Panc1 (cell line): ENCODE measurements at regions not wholly inside any gene's neighbourhood (a gene's known extent, or its start where the extent isn't known, plus 50 kb on each side); places are given as distances from the start of the nearest gene placed in this dataset.

Source experiments
- ATAC-seq: fragments of 200-7000 bp; cut with Tn5 transposase; 2 replicates; pipeline ENCODE4 v1.9.1; 2020; ENCODE audit warnings: mild to moderate bottlenecking, moderate library complexity
- BruUV-seq: library from RNA; stranded (reverse); fragments of 400-500 nt; replicated peaks from 2 replicates; lab custom pipeline; 2021; lab: Mats Ljungman, UMichigan
- CTCF ChIA-PET: fragments of 300-600 bp; sonication (Branson Sonifier 250); formaldehyde crosslinking; loops from one replicate; lab custom pipeline; 2022; ENCODE audit warnings: antibody characterized with exemption; lab: Charles Lee
- POLR2A ChIA-PET: fragments of 300-600 bp; sonication (Branson Sonifier 250); formaldehyde crosslinking; loops from one replicate; lab custom pipeline; 2022; ENCODE audit warnings: antibody characterized with exemption; lab: Charles Lee
- DNase-seq: peaks from one replicate; pipeline ENCODE4 v3.0.0-alpha.2; 2010; ENCODE audit warnings: low read depth, low spot score
- H3K27ac ChIP-seq: 2 replicates; pipeline ENCODE4 v1.5.1; 2011; ENCODE audit warnings: mild to moderate bottlenecking, low read length, inconsistent platforms
- H3K27me3 ChIP-seq: fragments of 200-500 bp; sonication (Bioruptor generic); 2 replicates; pipeline ENCODE4 v1.6.0; 2014; ENCODE audit warnings: low read length, inconsistent platforms; ENCODE audit not compliant: control insufficient read depth, insufficient read depth
- H3K36me3 ChIP-seq: fragments of 200-500 bp; sonication (Bioruptor generic); 2 replicates; pipeline ENCODE4 v1.5.1; 2014; ENCODE audit warnings: inconsistent platforms, mild to moderate bottlenecking, low read length, moderate library complexity; ENCODE audit not compliant: control insufficient read depth, insufficient read depth
- H3K4me1 ChIP-seq: 2 replicates; pipeline ENCODE4 v1.5.1; 2011; ENCODE audit warnings: inconsistent platforms, mild to moderate bottlenecking, low read length, moderate library complexity; ENCODE audit not compliant: control insufficient read depth, insufficient read depth
- H3K4me3 ChIP-seq, 2 experiments: 2 replicates each; pipeline ENCODE4 v1.5.1; 2011 to 2012; ENCODE audit warnings: low read depth in 2 of 2, low read length in 2 of 2, mild to moderate bottlenecking in 2 of 2, inconsistent platforms in 1 of 2, moderate library complexity in 1 of 2
- H3K9me3 ChIP-seq: fragments of 200-500 bp; sonication (Bioruptor generic); 2 replicates; pipeline ENCODE4 v1.5.1; 2014; ENCODE audit warnings: low read depth, mild to moderate bottlenecking, inconsistent platforms, low read length, moderate library complexity; ENCODE audit not compliant: control insufficient read depth, insufficient read depth
- POLR2AphosphoS5 ChIP-seq: IDR thresholded peaks from 2 replicates; pipeline ENCODE4 v1.6.1; 2012; ENCODE audit warnings: mild to moderate bottlenecking, low read depth, low read length, moderate library complexity
- SIN3A ChIP-seq: IDR thresholded peaks from 2 replicates; pipeline ENCODE4 v1.6.1; 2012; ENCODE audit warnings: low read depth, mild to moderate bottlenecking, low read length, moderate library complexity, borderline replicate concordance; ENCODE audit not compliant: insufficient read depth
- TCF7L2 ChIP-seq: IDR thresholded peaks from 2 replicates; pipeline ENCODE4 v1.6.1; 2011; ENCODE audit warnings: mild to moderate bottlenecking, low read depth, low read length, inconsistent platforms
- in situ Hi-C: cut with HindIII; loops from 2 replicates; pipeline ENCODE4 v1.10.0; 2016; ENCODE audit warnings: low sequenced_read_pairs, low pct_unique_long_range_greater_than_20kb
- intact Hi-C: fragments of 100-400 bp; cut with micrococcal nuclease; formaldehyde crosslinking; loops from one replicate; pipeline ENCODE4 v1.10.0; 2022; ENCODE audit not compliant: unreplicated experiment
- TF ChIP-seq, protein P1 (sequence below), 2 experiments: IDR thresholded peaks; 2 replicates each; pipeline ENCODE4 v1.6.1; 2011 to 2012; ENCODE audit warnings: low read depth in 2 of 2, control low read depth in 1 of 2, low read length in 1 of 2, mild to moderate bottlenecking in 1 of 2, moderate library complexity in 1 of 2; ENCODE audit not compliant: insufficient read depth in 1 of 2
- TF ChIP-seq, protein P2 (sequence below): fragments of 450-650 bp; IDR thresholded peaks from 2 replicates; pipeline ENCODE4 v1.5.1; 2017; ENCODE audit warnings: mild to moderate bottlenecking

DNA sequence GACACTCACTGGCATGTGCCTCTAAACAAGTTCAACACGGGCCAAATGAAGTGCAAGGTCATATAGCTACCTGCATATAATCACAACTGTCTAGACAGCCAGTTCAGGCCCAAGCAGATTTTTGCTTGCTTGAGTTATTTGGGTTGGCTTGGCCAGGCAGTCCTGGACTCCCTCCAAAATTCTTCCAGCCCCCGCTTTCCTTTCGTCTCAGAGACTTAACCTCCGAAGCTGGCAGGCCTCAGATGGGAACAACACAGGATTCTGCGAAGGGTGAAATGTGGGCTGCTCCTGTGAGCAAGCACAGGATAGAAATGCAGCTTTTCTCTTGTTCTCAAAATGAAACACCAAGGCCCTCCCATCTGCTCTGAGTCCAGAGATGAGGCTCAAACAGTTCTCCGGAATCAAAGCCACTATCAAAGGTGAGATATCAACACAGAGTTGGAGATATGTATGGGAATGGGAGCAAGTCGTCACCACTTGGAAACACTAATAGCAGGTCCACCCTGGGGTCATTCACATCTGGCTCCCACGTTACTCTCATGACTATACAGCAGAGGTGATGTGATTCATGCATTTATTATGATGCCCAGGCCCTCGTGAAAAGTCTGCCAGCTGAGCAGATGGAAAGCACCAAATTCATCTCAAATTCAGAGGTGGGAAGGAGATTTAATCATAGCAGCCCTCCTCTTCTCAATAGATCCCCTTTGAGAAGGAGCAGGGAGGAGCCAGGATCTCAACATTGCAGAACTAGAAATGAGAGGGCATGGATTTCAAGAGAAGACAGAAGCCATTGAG lies 389.8 kb downstream of the NUAK1 start:
- Histone ChIP-seq H3K36me3 (no peaks in the 10 kb centered on the region), H3K9me3 (no peaks in the 10 kb centered on the region), H3K27me3 (no peaks in the 10 kb centered on the region), H3K4me3 (no peak overlapping the region), H3K4me1 (no peaks in the 10 kb centered on the region), H3K27ac (no peak overlapping the region)
- BruUV-seq = no TSS peak
- ATAC-seq (no peak), DNase-seq (no peak)
- TF ChIP-seq, protein P1, sequence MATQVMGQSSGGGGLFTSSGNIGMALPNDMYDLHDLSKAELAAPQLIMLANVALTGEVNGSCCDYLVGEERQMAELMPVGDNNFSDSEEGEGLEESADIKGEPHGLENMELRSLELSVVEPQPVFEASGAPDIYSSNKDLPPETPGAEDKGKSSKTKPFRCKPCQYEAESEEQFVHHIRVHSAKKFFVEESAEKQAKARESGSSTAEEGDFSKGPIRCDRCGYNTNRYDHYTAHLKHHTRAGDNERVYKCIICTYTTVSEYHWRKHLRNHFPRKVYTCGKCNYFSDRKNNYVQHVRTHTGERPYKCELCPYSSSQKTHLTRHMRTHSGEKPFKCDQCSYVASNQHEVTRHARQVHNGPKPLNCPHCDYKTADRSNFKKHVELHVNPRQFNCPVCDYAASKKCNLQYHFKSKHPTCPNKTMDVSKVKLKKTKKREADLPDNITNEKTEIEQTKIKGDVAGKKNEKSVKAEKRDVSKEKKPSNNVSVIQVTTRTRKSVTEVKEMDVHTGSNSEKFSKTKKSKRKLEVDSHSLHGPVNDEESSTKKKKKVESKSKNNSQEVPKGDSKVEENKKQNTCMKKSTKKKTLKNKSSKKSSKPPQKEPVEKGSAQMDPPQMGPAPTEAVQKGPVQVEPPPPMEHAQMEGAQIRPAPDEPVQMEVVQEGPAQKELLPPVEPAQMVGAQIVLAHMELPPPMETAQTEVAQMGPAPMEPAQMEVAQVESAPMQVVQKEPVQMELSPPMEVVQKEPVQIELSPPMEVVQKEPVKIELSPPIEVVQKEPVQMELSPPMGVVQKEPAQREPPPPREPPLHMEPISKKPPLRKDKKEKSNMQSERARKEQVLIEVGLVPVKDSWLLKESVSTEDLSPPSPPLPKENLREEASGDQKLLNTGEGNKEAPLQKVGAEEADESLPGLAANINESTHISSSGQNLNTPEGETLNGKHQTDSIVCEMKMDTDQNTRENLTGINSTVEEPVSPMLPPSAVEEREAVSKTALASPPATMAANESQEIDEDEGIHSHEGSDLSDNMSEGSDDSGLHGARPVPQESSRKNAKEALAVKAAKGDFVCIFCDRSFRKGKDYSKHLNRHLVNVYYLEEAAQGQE (IDR thresholded peaks at IDR 0.05; ENCODE audit: insufficient read depth in 1 of 2, low read depth in 2 of 2, low read length in 1 of 2) = no peak
- TF ChIP-seq, protein P2, sequence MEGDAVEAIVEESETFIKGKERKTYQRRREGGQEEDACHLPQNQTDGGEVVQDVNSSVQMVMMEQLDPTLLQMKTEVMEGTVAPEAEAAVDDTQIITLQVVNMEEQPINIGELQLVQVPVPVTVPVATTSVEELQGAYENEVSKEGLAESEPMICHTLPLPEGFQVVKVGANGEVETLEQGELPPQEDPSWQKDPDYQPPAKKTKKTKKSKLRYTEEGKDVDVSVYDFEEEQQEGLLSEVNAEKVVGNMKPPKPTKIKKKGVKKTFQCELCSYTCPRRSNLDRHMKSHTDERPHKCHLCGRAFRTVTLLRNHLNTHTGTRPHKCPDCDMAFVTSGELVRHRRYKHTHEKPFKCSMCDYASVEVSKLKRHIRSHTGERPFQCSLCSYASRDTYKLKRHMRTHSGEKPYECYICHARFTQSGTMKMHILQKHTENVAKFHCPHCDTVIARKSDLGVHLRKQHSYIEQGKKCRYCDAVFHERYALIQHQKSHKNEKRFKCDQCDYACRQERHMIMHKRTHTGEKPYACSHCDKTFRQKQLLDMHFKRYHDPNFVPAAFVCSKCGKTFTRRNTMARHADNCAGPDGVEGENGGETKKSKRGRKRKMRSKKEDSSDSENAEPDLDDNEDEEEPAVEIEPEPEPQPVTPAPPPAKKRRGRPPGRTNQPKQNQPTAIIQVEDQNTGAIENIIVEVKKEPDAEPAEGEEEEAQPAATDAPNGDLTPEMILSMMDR = no peak
- TF ChIP-seq POLR2AphosphoS5 (no peak), TCF7L2 (no peak), SIN3A (no peak)
- POLR2A ChIA-PET = no interaction called here
- intact Hi-C loops (no loop called here), in situ Hi-C loops (no loop called here)
- CTCF ChIA-PET = no interaction called here

DNA sequence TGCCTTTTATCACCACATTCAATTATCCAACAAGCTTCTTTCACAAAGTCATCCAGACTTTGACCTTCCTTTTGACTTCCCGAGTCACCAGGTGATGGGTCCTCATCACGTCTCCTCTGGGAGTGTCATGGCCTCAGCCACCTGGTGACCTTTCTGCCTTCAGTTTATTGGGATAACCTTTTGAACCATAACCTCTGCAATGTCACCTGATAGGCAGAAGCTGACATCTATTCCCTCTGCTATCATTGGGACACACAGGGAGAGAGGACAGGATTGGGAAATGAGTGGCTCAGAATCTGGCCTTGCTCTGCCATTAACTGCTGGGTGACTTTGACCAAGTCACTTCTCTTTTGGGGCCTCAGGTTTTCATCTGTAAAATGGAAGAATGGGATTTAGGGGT lies 388.7 kb downstream of the NUAK1 start:
- ATAC-seq = no peak
- no peak for DNase-seq
- ChIA-PET POLR2A (no interaction called here), CTCF (no interaction called here)
- BruUV-seq = no TSS peak
- in situ Hi-C loops = no loop called here
- TF ChIP-seq TCF7L2 (no peak), SIN3A (no peak), POLR2AphosphoS5 (no peak)
- TF ChIP-seq, protein P2 = no peak
- TF ChIP-seq, protein P1 (IDR thresholded peaks at IDR 0.05; ENCODE audit: insufficient read depth in 1 of 2, low read depth in 2 of 2, low read length in 1 of 2) = no peak
- Histone ChIP-seq H3K4me3 (no peak overlapping the region), H3K27ac (no peak overlapping the region), H3K36me3 (no peaks in the 10 kb centered on the region), H3K27me3 (no peaks in the 10 kb centered on the region), H3K9me3 (no peaks in the 10 kb centered on the region), H3K4me1 (no peaks in the 10 kb centered on the region)
- intact Hi-C loops = no loop called here
